Stimulated activated CD4-positive, alpha-beta T cell treated with anti-CD3 and anti-CD28 coated beads, Interleukin-4, amount 100 ng/mL, for 24 hours (primary cell): ENCODE measurements at regions not wholly inside any gene's neighbourhood (a gene's known extent, or its start where the extent isn't known, plus 50 kb on each side); places are given as distances from the start of the nearest gene placed in this dataset.

Source experiments
- DNase-seq: peaks from one replicate; pipeline ENCODE4 v3.0.0-alpha.2; 2020

- DNase-seq, result no peak
Observed at GRCh38 chr5:4765411-4765810, 374.7 kb upstream of the ADAMTS16 start.

- DNase-seq, result no peak
Observed at GRCh38 chr5:4766101-4766500, 374.0 kb upstream of the ADAMTS16 start.

- no peak for DNase-seq
Observed at GRCh38 chr5:4772591-4772990, 367.5 kb upstream of the ADAMTS16 start.

GRCh38 chr5:4773827-4774317 lies 366.3 kb upstream of the ADAMTS16 start:
- no peak for DNase-seq

GRCh38 chr5:4777435-4777834 lies 362.7 kb upstream of the ADAMTS16 start:
- no peak for DNase-seq

GRCh38 chr5:4780633-4781032 lies 359.5 kb upstream of the ADAMTS16 start:
- no peak for DNase-seq

GRCh38 chr5:4781299-4781698 lies 358.8 kb upstream of the ADAMTS16 start:
- DNase-seq, result no peak

- no peak for DNase-seq
Observed at GRCh38 chr5:4785971-4786370, 354.2 kb upstream of the ADAMTS16 start.

GRCh38 chr5:4797445-4797844 lies 342.7 kb upstream of the ADAMTS16 start:
- DNase-seq, result no peak

GRCh38 chr5:4802044-4802443 lies 338.1 kb upstream of the ADAMTS16 start:
- no peak for DNase-seq

- DNase-seq, result no peak
Observed at GRCh38 chr5:4804691-4805360, 335.3 kb upstream of the ADAMTS16 start.

- DNase-seq, result no peak
Observed at GRCh38 chr5:4815002-4815401, 325.1 kb upstream of the ADAMTS16 start.

- DNase-seq, result no peak
Observed at GRCh38 chr5:4817767-4818166, 322.4 kb upstream of the ADAMTS16 start.

GRCh38 chr5:4831325-4831724 lies 308.8 kb upstream of the ADAMTS16 start:
- DNase-seq, result no peak

GRCh38 chr5:4832471-4832870 lies 307.7 kb upstream of the ADAMTS16 start:
- no peak for DNase-seq

GRCh38 chr5:4833104-4833738 lies 306.9 kb upstream of the ADAMTS16 start:
- no peak for DNase-seq

- no peak for DNase-seq
Observed at GRCh38 chr5:4837489-4838058, 302.6 kb upstream of the ADAMTS16 start.

GRCh38 chr5:4845221-4845620 lies 294.9 kb upstream of the ADAMTS16 start:
- DNase-seq, result no peak

GRCh38 chr5:4847766-4848165 lies 292.4 kb upstream of the ADAMTS16 start:
- no peak for DNase-seq

GRCh38 chr5:4855036-4855435 lies 285.1 kb upstream of the ADAMTS16 start:
- DNase-seq, result no peak

GRCh38 chr5:4855880-4856279 lies 284.2 kb upstream of the ADAMTS16 start:
- DNase-seq, result no peak

- no peak for DNase-seq
Observed at GRCh38 chr5:4857761-4858160, 282.4 kb upstream of the ADAMTS16 start.

GRCh38 chr5:4859500-4860235 lies 280.5 kb upstream of the ADAMTS16 start:
- no peak for DNase-seq

GRCh38 chr5:4860631-4861030 lies 279.5 kb upstream of the ADAMTS16 start:
- no peak for DNase-seq
